NCI-H1436 treated with DMSO at 0.1 percent for 48 hours (cell line): ENCODE measurements at regions not wholly inside any gene's neighbourhood (a gene's known extent, or its start where the extent isn't known, plus 50 kb on each side); places are given as distances from the start of the nearest gene placed in this dataset.

Experiments
- DNase-seq: peaks from one replicate; lab custom pipeline; 2025; lab: John Stamatoyannopoulos, UW

DNA sequence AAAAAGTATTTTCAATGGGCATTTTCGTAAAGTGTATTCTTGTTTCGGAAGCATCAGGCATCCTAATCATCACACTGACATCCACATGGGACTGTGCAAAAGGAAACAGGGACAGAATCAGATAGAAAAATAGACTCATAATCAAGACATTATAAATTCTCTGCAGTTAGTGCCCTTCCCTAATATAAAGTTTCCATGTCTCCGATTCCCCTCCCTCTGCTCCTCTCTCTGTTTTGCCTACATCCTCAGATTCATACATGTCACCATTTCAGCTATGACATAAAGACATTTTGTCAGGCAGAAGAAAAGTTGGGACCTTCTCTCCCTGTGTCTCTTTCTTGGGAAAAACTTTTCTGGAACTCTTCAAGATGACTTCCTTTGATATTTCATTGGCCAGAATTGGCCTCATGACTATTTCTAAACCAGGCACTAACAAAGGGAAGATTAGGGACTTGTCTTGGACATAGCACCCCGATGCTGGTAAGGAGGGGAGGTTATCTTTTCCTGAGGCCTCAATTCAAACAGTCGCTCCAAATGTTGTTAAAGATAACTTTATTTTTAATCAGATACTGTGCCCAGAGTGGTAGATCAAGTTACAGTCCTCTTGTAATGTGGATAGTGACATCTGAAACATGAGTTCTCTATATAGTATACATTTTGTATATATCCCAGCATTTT is 212.1 kb upstream of the BTG1 start:
- DNase-seq: no peak

DNA sequence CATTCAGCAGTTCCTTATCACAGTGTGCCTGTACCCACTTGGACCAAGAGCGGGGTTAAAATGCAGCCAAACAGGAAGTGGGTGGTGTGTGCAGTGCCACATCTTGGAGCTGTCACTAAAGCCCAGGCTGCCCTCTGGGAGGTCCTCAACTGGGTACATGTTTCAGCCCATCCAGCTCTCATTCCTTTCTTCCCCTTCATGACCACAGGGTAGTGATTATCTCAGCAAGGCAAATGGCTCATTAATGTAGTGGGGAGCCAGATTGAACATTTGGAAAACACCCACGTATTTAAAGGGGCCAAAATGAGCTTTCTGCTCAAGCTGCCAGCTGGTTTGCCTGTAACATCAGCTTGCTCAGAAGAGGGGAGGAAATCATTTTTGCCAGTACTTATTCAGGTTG is 210.8 kb upstream of the BTG1 start:
- DNase-seq: no peak

DNA sequence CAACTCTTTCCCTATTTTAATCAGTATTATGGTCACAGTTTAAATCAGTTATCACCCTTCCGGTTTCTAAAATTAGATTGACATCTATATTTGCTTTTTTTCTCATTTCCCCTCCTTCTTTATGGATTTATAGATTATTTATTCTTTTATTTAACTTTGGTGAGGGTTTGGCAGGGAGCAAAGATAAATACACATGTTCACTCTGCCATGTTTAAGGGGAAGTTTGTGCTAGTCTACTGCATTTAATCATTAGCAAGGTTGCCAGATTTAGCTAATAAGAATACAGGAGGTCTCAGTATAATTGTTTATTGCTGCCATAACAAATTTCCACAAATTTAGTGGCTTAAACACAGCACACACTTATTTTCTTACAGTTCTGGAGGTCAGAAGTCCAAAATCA is 204.0 kb upstream of the BTG1 start:
- no peak for DNase-seq

DNA sequence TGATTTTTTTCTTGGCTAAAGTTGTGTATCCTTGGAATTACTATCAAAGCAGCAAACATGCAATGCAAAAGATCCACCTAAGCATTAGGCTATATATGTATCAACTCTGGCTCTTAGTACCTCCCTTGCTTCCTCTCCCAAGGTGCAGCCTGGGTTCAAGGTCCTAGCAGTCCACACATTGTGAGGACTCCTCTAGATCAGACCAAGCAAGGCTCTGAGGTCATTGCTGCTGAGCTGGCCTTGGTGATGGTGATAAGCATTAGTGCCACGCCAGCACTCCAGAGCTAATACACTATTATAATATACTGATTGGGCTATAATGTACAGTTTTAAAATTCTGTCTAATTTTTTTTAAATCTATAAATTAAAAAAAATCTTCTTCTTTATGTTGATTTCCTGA is 196.9 kb upstream of the BTG1 start:
- DNase-seq: no peak

DNA sequence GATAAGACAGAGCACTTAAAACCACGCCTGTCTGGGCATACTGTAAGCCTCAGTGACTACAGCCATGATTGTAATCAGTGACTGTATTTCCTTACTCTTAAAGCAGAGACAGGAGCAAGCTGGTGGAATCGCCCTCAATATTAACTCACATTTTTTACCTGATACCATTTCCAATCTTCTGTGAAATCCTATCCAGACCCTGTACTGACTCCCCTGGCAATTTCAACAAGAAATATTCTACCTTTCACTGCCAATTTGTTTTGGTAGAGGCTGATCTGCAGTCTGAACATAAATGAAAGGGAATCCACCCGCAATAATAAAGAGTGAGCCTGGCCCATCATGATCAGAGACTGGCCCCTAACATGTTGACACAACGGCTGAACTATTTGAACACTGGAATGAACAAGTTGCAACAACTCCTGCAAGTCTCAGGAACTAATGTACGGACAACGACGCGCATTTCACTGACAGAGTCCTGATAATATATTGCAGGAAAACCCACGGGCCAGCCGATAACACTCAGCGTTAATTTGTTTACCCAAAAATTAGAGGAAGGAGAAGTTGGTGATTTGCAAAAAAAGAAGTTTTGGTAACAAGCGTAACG is 195.5 kb upstream of the BTG1 start:
- no peak for DNase-seq

DNA sequence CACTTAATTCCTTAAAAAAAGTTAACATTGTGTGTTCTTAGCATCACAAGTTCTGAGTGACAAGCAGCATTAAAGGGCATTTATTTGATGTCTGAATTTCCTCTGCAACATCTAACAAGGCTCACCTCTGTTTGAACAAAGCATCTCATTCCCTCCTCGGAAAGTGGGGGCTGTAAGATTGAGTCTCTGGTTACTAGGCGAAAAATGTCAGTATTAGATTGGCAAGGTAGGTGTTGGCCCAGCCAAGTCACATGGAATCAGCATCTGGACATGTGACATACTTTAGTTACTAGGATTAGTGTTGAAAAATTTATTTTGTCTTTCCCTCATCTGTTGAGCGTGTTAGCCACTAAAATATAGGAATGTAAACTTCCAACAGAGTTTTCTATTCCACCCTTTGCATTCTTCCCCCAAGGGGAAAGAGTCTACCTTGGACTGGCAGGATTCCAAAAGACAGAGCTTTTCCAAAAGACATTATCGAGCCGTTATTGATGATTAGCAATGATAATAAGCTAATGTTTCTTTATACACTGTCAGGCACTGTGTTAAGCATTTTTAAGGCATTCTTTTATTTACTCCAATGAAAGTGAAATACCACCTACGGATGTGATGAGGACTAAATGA is 194.9 kb upstream of the BTG1 start:
- no peak for DNase-seq

DNA sequence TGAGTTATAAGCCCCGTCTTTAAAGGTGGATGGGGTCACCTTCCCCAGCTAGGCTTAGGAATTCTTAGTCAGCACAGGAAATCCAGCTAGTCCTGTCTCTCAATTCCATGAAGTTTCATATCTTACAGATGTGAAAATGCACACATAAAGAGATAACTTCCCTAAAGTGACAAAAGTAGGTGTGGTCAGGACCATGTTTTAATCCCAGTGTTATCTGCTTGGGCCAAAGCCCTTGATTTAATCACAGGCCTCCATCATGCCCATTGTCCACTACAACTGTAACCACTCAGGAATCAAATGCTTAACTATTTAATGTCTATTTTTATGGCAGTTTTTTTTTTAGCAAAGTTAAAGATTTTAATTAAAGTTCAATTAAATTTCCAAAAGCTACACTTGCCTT is 194.4 kb upstream of the BTG1 start:
- no peak for DNase-seq

DNA sequence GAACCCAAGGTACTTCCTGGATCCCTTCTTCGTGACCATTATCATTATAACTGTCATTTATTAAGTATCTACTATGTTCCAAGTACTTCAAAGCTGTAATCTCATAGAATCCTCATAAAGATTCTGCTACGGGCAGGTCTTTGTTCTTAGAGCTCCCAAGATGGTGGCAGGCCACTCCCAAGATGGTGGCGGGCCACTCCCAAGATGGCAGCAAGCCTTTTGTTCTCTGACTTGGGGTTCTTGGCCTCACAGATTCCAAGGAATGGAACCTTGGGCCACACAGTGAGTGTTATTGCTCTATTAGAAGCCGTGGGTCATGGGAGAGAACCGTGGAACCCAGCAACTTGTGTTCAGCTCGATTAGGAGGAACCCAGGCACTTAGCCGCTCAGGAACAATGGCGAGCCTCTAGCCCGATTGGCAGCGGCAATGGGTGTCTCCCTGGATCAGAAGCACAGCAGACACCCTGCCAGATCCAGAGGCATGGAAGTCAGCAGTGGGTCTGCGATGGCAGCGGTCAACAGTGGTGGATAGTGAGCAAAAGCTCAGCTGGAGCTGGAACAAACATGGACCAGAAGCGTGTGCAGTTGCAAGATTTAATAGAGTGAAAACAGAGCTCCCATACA is 193.7 kb upstream of the BTG1 start:
- DNase-seq: no peak

DNA sequence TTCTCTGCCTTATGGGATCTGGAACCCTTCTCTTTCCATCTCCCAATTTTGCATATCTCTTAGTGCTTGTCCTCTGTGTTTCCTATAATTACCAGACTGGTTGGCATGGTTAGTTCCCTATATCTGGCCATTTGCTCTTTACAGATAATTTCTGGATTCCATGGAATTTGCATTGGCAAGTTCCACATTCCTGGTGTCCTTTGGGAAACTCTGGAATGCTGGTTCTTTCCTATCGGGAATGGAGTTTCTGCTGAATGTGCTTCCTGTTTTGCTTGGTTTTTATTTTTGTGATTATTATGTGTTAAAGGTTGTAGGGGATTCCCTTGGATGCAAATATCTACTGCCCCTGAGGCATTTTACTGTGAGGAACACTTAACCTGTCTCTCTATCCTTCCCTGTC is 193.0 kb upstream of the BTG1 start:
- no peak for DNase-seq

DNA sequence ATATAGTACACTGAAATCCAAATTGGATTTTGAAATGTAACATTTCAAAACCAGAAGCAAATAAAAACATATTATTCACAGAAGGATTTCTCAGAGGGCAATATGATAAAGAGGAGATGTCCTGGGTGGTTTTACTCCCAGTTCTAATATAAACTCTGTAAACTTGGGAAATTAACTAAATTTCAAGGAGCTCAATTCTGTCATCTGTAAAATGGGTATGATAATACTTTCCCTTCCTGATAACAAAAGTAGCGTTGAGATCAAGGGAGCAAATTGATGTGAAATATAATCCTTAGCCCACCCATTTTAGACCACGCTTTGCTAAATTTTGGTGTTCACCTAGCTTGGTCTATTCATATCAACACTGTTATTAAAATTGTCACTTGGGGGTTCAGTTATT is 192.5 kb upstream of the BTG1 start:
- no peak for DNase-seq

DNA sequence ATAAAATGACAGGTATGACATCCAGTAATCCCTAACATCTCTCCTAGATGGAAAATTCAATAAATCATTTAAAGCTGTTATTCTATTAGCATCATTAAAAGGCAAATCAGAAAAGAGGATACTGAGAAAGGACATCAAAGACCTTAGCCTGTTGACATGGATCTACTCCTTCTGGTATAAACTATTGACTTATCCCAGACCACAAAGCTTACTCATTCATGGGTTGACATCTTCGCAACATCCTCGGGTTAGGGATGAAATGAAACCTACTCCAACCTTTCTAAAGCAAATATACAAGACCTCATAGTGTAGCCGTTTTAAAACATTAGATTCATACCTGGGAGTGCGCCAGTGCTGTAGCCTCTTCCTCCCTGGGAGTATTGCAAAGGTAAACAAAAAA is 191.5 kb upstream of the BTG1 start:
- no peak for DNase-seq

DNA sequence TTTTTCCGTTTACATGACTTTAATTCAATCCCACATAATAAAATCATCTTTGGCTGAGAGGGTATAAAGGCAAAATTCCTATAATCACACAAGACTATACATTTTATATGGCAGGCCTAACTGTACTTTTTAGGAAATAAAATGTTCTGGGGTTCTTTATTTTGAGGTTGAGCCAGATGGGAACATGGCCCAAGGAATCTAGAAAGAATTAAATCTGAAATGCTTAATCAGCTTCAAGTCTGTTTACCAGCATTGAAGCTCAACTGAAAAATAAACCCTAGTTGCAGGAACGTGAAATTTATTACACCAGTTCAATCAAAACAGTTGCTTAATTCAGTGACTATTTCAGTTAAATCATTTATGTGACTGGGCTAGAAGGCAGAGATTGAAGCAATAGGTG is 191.0 kb upstream of the BTG1 start:
- DNase-seq: no peak

DNA sequence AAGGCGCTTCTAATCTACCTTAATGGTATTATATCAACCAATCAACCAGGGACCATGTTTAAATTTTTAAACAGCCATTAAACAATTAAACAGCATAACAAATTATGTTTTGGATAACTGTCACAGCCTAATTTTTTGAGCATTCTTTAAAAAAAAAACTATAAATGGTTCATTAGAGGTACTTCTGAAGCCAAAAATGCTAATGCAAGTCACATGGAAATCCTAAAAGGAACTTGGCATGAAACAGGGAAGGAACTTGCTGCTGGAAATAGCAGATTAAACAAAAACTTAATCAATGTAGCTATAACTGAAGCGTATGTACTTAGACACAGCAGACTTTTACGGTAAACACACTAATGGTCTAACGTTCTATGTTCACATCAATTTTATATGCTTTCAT is 190.2 kb upstream of the BTG1 start:
- no peak for DNase-seq

DNA sequence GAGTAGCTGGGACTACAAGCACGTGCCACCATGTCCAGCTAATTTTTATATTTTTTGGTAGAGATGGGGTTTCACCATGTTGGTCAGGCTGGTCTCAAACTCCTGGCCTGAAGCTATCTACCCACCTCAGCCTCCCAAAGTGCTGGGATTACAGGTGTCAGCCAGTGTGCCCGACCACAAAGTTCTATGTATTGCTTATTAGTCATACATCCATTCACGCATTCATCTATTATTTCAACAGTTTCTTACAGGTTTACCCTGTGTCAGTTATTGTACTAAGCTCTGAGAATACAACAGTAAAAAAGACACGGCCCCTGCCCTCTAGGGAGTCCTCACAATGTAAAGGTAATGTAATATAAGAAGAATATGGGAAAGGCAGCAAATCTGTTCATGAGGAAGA is 188.9 kb upstream of the BTG1 start:
- DNase-seq: no peak

DNA sequence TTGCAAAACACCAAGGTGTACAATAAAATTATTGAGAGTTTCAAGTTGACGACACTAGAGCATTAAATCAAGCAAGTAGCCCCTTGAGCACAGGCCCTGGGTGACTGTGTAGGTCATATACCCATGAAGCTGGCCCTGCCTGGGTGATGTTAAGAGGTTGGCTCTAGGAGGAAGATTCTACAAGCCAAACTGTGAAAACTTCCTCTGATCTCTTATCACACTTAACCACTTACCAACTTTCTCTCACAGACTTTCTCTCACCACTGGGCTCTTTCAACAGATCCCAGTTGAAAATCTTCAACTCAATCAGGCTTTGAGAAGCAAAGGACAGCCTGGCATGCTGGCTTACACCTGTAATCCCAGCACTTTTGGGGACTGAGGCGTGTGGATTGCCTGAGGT is 186.9 kb upstream of the BTG1 start:
- no peak for DNase-seq

DNA sequence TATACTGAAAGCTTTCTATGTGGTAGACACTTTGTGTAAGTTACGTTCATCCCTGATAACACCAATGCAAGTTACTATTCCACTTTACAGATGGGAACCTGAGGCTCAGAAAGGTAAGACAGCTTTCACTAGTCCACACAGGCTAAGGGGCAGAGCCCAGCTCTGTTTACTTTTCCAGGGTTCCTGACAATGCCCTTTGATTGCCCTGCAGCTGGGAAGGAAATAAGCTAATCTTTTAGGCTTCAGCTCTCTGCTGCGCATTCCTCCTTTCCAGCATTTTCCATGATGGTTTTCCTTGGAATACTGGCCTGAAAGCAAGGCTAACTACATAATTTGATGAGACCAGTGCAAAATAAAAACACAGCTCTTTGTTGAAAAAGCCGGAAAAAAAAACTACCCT is 185.7 kb upstream of the BTG1 start:
- no peak for DNase-seq

DNA sequence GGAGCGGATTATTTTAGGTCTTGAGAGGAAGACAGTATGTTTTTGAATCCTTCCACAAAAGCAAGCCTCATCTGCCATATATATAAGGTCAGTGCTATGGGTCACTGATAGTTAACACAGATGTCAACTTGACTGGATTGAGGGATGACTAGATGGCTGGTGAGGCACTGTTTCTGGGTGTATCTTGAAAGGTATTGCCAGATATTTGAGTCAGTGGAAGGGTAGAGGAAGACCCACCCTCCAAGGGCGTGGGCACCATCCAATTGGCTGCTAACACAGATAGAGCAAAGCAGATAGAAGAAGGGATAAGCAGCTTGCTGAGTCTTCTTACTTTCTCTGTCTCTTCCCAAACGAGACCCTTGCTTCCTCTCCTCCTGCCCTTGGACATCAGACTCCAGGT is 185.0 kb upstream of the BTG1 start:
- DNase-seq: no peak

DNA sequence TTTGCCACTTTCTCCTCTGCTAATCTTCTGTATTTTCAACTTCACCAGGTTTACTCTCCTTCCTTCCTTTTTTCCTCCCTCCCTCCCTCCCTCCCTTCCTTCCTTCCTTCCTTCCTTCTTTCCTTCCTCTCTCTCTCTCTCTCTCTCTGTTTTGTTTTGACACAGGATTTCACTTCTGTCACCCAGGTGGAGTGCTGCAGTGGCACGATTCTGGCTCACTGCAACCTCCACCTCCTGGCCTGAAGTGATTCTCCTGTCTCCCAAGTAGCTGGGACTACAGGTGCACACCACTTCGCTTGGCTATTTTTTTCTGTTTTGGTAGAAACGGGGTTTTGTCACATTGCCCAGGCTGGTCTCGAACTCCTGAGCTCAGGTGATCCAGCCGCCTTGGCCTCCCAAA is 181.2 kb upstream of the BTG1 start:
- DNase-seq: no peak

DNA sequence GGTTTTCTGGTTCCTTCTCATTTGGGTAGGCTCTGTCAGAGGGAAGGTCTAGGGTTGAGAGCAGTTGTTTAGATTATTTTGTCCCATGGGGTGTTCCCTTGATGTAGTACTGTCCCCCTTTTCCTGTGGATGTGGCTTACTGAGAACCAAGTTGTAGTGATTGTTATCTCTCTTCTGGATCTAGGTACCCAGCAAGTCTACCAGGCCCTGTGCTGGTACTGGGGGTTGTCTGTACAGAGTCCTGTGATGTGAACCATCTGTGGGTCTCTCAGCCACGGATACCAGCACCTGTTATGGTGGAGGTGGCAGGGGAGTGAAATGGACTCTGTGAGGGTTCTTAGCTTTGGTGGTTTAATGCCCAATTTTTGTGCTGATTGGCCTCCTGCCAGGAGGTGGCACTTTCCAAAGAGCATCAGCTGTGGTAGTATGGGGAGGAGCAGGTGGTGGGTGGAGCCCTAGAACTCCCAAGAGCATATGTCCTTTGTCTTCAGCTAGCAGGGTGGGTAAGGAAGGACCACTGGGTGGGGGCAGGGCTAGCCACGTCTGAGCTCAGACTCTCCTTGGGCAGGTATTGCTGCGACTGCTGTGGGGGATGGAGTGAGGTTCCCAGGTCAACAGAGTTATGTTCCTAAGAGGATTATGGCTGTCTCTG is 179.3 kb upstream of the BTG1 start:
- no peak for DNase-seq

DNA sequence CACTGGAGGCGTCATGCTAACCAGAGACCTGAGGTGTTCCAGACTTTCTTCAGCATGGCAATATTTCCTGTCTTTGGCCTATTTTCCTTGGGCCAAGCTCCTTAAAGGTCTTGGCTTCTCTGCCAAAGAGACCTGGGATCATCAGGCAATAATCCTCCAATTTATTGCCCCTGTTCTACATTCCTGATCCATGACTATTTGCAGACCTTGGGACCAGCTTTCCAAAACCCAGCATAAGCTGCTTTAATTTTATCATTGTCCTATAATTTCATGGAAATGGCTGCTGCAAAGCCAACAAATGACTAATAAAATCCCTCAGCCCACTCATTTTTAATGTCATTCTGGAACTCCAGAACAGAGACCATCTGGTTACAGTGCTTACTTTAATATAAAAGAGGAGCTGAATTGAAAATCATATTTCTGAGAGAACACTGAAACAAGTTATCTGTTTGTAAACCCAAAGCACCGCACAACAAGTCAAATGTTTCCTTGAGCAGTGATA is 166.9 kb upstream of the BTG1 start:
- DNase-seq: no peak

DNA sequence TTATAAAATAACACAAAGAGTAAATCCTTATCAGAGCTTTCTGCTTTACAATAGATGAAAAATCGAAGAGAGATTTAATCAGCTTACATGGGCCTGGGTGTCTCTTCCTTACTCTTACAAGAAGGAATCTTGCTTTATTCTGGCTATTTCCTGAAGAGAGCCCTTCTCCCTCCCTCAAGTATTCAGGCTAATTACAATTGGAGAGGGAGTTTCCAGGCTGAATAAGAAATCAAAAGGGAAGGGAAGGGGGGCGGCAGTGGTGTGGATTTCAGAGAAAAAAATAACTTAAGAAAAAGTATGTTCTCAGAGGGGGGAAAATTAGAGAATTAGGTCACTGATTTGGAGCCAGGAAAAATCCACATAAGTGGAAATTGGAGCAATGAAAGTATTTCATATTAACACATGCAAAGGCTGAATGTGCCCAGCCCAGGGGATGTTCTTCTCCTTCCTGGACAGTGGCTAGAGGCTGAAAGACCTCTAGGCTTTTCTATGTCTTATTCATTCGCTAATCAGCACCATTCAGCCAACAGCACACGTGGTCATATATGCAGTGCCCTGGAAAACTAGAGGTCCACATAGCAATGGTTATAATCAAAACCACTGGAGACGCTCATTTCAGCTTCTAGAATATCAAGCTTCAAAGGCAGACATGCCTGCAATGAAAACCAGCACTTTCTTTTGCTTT is 158.9 kb upstream of the BTG1 start:
- no peak for DNase-seq
